RWPE2 (cell line): ENCODE measurements at regions not wholly inside any gene's neighbourhood (a gene's known extent, or its start where the extent isn't known, plus 50 kb on each side); places are given as distances from the start of the nearest gene placed in this dataset.

Experiments
- ATAC-seq: fragments of 200-7000 bp; cut with Tn5 transposase; 3 replicates; pipeline ENCODE4 v1.9.1; 2021; ENCODE audit warnings: low read depth
- DNase-seq: peaks from one replicate; pipeline ENCODE4 v3.0.0-alpha.2; 2020; ENCODE audit warnings: low spot score
- H3K27ac ChIP-seq: fragments of 450-650 bp; 2 replicates; pipeline ENCODE4 v1.5.1; 2017; ENCODE audit warnings: mild to moderate bottlenecking; ENCODE audit not compliant: poor library complexity, severe bottlenecking
- H3K27me3 ChIP-seq: fragments of 250-450 bp; sonication (Bioruptor Pico); 2 replicates; pipeline ENCODE4 v1.5.1; 2021; ENCODE audit warnings: mild to moderate bottlenecking, moderate library complexity; ENCODE audit not compliant: insufficient read depth, poor library complexity, severe bottlenecking
- H3K36me3 ChIP-seq: fragments of 250-450 bp; sonication (Bioruptor Pico); 2 replicates; pipeline ENCODE4 v1.5.1; 2020; ENCODE audit warnings: low read depth, mild to moderate bottlenecking, moderate library complexity
- H3K4me1 ChIP-seq: fragments of 250-450 bp; sonication (Bioruptor Pico); 2 replicates; pipeline ENCODE4 v1.5.1; 2021; ENCODE audit warnings: mild to moderate bottlenecking, moderate library complexity; ENCODE audit not compliant: insufficient read depth, poor library complexity, severe bottlenecking
- H3K4me3 ChIP-seq: fragments of 250-450 bp; sonication (Bioruptor Pico); 2 replicates; pipeline ENCODE4 v1.5.1; 2021; ENCODE audit warnings: mild to moderate bottlenecking, moderate library complexity; ENCODE audit not compliant: severe bottlenecking
- H3K9me3 ChIP-seq: fragments of 250-450 bp; sonication (Bioruptor Pico); 2 replicates; pipeline ENCODE4 v1.5.1; 2021; ENCODE audit warnings: mild to moderate bottlenecking, moderate library complexity; ENCODE audit not compliant: severe bottlenecking
- CTCF ChIP-seq: fragments of 450-650 bp; IDR thresholded peaks from one replicate; pipeline ENCODE4 v1.5.1; 2017; ENCODE audit warnings: mild to moderate bottlenecking, moderate library complexity; ENCODE audit not compliant: poor library complexity, severe bottlenecking

DNA sequence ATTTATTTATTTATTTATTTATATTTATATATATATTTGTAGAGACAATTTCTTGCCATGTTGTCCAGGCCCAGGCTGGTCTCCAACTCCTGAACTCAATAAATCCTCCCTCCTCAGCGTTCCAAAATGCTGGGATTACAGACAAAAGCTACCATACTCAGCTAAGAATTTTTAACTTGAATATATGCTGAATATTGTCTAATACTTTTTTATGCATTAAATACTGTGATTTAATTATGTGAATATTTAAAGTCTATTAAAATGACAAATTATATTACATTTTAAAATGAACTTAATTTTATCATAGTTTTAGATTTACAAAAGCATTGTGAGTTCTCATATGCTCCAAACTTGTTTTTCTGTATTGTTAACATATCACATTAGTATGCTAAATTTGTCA, 1022.4 kb downstream of the GRIK2 start:
- no peak for TF ChIP-seq CTCF
- Histone ChIP-seq H3K9me3 (no peaks in the 10 kb centered on the region), H3K27me3 (no peaks in the 10 kb centered on the region), H3K36me3 (no peaks in the 10 kb centered on the region), H3K27ac (no peak overlapping the region), H3K4me3 (no peak overlapping the region), H3K4me1 (no peaks in the 10 kb centered on the region)
- no peak for DNase-seq
- no peak for ATAC-seq

- no peaks in the 10 kb centered on the region for H3K9me3 ChIP-seq
- TF ChIP-seq CTCF, result no peak
- DNase-seq (no peak), ATAC-seq (no peak)
- H3K36me3 ChIP-seq, result no peaks in the 10 kb centered on the region
- H3K4me1 ChIP-seq, result no peaks in the 10 kb centered on the region
- no peak overlapping the region for H3K4me3 ChIP-seq
- no peaks in the 10 kb centered on the region for H3K27me3 ChIP-seq
- H3K27ac ChIP-seq, result no peak overlapping the region
These were observed 1018.3 kb downstream of the GRIK2 start for GRCh38 chr6:102411796-102412195.

- ATAC-seq, result peak; percentile 57; the same call in 1 of the 3 replicates
- Histone ChIP-seq H3K27ac (no peak overlapping the region), H3K27me3 (no peaks in the 10 kb centered on the region), H3K4me1 (no peaks in the 10 kb centered on the region), H3K9me3 (no peaks in the 10 kb centered on the region), H3K36me3 (no peaks in the 10 kb centered on the region), H3K4me3 (no peak overlapping the region)
- DNase-seq, result no peak
- no peak for TF ChIP-seq CTCF
These were observed 1014.6 kb downstream of the GRIK2 start for GRCh38 chr6:102407886-102408741.

GRCh38 chr6:102405860-102406259, 1012.4 kb downstream of the GRIK2 start:
- Histone ChIP-seq H3K27me3 (no peaks in the 10 kb centered on the region), H3K36me3 (no peaks in the 10 kb centered on the region), H3K4me1 (no peaks in the 10 kb centered on the region), H3K27ac (no peak overlapping the region), H3K4me3 (no peak overlapping the region), H3K9me3 (no peaks in the 10 kb centered on the region)
- ATAC-seq (no peak), DNase-seq (no peak)
- TF ChIP-seq CTCF, result no peak
